AG04450 (cell line): ENCODE measurements at regions not wholly inside any gene's neighbourhood (a gene's known extent, or its start where the extent isn't known, plus 50 kb on each side); places are given as distances from the start of the nearest gene placed in this dataset.
A peak's percentile ranks its signal among the peaks of the same experiment; 100 is the strongest.
"Not testable (repeated sequence)": the region's sequence is repeated elsewhere in the genome, so short reads cannot be mapped to it uniquely, and the experiment has no call there.

Source experiments
- CTCF ChIA-PET: fragments of 300-600, 350-600 bp; formaldehyde crosslinking; extraction: SDS; loops from one replicate; lab custom pipeline; 2022; ENCODE audit warnings: antibody characterized with exemption, inconsistent platforms; lab: Charles Lee
- POLR2A ChIA-PET: fragments of 350-600 bp; formaldehyde crosslinking; extraction: SDS; loops from one replicate; lab custom pipeline; 2021; ENCODE audit warnings: antibody characterized with exemption, inconsistent platforms; lab: Yijun Ruan, JAX
- DNase-seq: peaks from one replicate; pipeline ENCODE4 v3.0.0-alpha.2; 2011; ENCODE audit warnings: low read depth, low spot score
- H3K27ac ChIP-seq: one replicate; pipeline ENCODE4 v1.5.1; 2012; ENCODE audit warnings: low read depth, low read length, control low read depth
- H3K27me3 ChIP-seq: one replicate; pipeline ENCODE4 v1.6.0; 2012; ENCODE audit warnings: low read length; ENCODE audit not compliant: control insufficient read depth, insufficient read depth
- H3K4me3 ChIP-seq: 2 replicates; pipeline ENCODE4 v1.5.1; 2011; ENCODE audit warnings: mild to moderate bottlenecking, low read depth, low read length, control low read depth
- H3K9me3 ChIP-seq: 2 replicates; pipeline ENCODE4 v1.5.1; 2012; ENCODE audit warnings: low read length; ENCODE audit not compliant: control insufficient read depth, insufficient read depth
- TF ChIP-seq, protein P1 (sequence below): IDR thresholded peaks from 2 replicates; pipeline ENCODE4 v1.5.1; 2011; ENCODE audit warnings: low read depth, low read length, control low read depth, inconsistent platforms

DNA sequence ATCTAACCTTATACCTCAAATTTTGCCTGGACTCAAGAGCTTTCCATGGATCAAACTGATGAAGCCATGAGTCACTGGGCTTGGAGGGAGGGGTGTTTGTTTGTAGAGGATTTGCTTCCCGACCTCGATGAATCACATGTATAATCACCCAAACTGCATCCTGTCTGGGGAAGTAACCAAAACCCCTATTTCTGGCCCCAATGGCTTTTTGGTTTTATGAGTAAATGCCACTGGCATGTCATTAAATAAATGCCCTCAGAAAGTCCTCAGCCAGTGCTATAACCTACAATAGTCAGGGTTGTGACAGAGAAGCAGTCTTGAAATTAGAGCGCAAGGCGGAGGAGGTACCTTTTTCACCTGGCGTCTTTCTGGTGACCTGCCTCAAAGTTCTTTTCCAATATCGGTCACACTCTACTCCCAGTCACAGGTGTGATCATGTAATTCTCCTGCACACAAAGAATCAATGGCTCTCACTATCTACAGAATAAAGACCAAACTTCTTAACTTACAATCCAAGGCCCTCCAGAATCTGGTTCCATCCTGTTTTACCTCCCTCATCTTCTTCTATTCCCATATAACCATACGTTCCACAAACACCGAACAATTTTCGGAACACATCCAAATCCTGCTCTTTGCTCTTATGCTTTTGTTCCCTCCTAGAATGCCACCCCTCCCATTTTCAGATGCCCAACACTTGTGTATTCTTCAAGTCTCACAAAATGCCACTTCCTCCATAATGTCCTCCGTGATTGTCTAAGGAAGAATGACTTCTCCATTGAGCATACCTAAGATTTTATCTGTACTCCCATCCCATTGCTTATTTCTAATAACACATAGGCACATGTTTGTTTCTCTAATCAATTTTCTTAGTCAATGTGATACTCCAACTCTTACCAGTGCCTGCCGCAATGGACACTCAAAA lies 81.3 kb upstream of the BLID start:
- no peak overlapping the region for H3K4me3 ChIP-seq
- ChIA-PET POLR2A (interaction anchor here (0.7 to 1.6 kb wide), 7 partner anchors 11 to 152 kb away, joined by 3 to 14 read pairs (median 4); no protein-coding TSS in a partner anchor), CTCF (interaction anchor here (1.0 to 1.3 kb wide), 2 partner anchors 309 to 542 kb away, joined by 3 read pairs; no protein-coding TSS in a partner anchor)
- H3K27me3 ChIP-seq = no peaks in the 10 kb centered on the region
- TF ChIP-seq, protein P1, sequence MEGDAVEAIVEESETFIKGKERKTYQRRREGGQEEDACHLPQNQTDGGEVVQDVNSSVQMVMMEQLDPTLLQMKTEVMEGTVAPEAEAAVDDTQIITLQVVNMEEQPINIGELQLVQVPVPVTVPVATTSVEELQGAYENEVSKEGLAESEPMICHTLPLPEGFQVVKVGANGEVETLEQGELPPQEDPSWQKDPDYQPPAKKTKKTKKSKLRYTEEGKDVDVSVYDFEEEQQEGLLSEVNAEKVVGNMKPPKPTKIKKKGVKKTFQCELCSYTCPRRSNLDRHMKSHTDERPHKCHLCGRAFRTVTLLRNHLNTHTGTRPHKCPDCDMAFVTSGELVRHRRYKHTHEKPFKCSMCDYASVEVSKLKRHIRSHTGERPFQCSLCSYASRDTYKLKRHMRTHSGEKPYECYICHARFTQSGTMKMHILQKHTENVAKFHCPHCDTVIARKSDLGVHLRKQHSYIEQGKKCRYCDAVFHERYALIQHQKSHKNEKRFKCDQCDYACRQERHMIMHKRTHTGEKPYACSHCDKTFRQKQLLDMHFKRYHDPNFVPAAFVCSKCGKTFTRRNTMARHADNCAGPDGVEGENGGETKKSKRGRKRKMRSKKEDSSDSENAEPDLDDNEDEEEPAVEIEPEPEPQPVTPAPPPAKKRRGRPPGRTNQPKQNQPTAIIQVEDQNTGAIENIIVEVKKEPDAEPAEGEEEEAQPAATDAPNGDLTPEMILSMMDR = no peak
- peak overlapping the region; percentile 63 for H3K27ac ChIP-seq
- no peaks in the 10 kb centered on the region for H3K9me3 ChIP-seq
- peak; percentile 94 for DNase-seq

DNA sequence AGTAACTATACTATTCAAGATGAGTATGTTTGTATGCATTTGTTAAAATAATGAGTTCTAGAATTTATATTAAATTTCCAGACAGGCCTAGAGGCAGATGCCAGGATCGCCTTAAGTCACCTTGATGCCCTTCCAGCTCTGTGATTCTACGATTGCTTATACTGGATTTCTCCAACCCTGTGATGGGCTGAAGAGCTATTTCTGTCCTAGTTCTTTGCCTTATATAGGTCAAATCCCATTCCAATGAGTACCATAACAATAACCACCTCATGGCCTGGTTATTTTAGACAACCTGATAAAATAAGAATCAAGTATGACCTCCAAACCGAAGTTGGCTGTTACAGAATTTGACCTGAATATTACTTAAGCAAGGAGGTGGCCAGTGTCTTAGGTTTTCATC lies 79.8 kb upstream of the BLID start:
- ChIA-PET CTCF (interaction anchor here (2.5 kb wide), 1 partner anchor 310 kb away, joined by 8 read pairs; no protein-coding TSS in a partner anchor), POLR2A (interaction anchor here (1.6 kb wide), 1 partner anchor 93 kb away, joined by 5 read pairs; no protein-coding TSS in a partner anchor)
- Histone ChIP-seq H3K27ac (peak overlapping the region; percentile 32), H3K9me3 (no peaks in the 10 kb centered on the region), H3K27me3 (no peaks in the 10 kb centered on the region), H3K4me3 (no peak overlapping the region)
- TF ChIP-seq, protein P1 = no peak
- no peak for DNase-seq

DNA sequence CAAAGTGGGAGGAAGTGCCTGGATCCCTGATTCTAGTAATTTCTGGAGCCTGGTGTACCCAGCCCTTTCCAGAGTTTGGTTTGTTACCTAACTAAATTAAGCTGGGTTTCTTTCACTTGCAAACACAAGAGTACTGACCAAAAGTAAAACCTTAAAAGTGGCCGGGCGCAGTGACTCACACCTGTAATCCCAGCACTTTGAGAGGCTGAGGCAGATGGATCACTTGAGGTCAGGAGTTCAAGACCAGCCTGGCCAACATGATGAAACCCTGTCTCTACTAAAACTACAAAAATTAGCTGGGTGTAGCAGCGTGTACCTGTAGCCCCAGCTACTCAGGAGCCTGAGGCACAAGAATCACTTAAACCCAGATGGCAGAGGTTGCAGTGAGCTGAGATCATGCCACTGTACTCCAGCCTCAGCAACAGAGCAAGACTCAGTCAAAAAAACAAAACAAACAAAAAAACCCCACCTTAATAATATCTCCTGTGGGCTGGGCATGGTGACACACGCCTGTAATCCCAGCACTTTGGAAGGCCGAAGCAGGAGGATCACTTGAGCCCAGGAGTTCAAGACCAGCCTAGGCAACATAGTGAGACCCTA lies 78.0 kb upstream of the BLID start:
- H3K27ac ChIP-seq = peak overlapping the region; percentile 57
- H3K4me3 ChIP-seq, H3K9me3 ChIP-seq, DNase-seq, H3K27me3 ChIP-seq: not testable (repeated sequence)
- POLR2A ChIA-PET = interaction anchor here (1.9 kb wide), 1 partner anchor 14 kb away, joined by 7 read pairs; no protein-coding TSS in a partner anchor
- CTCF ChIA-PET = interaction anchor here (1.2 to 2.5 kb wide), 4 partner anchors 9 to 539 kb away, joined by 4 to 12 read pairs (median 9); no protein-coding TSS in a partner anchor

DNA sequence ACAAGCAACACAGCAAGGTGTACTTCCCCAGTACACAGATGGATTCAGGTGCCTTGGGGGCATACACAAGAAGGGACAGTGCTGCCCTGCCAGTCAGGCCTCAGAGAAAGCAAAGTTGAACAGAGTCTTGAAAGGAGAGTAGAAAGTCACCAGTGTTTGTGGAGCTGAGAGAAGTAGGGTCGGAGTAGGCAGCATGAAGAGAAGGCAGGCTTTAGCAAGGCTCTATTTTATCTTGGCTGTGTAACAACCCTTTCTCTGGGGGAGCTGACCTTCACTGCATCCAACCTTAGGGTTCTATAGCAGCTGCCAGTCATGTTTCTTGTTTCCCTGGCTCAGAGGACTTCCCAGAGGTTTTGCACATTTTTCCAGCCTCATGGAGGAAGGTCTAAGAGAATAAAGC lies 77.4 kb upstream of the BLID start:
- DNase-seq = no peak
- H3K27me3 ChIP-seq = no peaks in the 10 kb centered on the region
- H3K27ac ChIP-seq = peak overlapping the region; percentile 57
- no peak overlapping the region for H3K4me3 ChIP-seq
- CTCF ChIA-PET = interaction anchor here (1.2 to 2.5 kb wide), 4 partner anchors 10 to 538 kb away, joined by 4 to 12 read pairs (median 9); no protein-coding TSS in a partner anchor
- TF ChIP-seq, protein P1 = no peak
- POLR2A ChIA-PET = interaction anchor here (1.9 kb wide), 1 partner anchor 13 kb away, joined by 7 read pairs; no protein-coding TSS in a partner anchor
- no peaks in the 10 kb centered on the region for H3K9me3 ChIP-seq

DNA sequence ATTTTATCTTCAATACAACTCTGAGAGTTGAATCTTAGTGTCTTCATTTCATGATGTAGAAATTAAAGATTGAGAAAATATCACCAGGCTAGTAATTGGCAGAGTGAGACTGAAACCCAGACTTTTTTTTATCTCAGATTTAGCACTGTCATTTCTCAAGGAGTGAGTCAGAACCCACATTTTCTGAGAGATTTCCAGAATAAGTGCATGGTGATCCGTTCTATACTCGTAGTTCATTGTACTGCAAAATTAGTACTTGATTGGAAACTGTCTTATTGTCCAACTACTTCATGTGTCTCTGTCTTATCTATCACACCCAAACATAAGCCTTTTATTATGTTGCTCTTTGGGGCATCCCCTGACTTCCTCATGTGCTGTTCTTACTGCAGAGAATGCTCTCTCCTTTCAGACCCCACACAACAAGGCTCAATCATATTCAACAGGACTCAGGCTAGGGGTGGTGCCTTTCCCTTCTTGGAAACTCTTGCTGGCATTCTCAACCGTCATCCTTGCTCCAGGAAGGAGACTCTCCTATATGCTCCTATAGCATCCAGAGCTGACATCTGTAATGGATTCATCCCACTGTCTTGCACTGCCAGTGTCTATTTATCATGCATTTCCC lies 76.7 kb upstream of the BLID start:
- TF ChIP-seq, protein P1 = no peak
- POLR2A ChIA-PET = interaction anchor here (1.9 kb wide), 1 partner anchor 13 kb away, joined by 7 read pairs; no protein-coding TSS in a partner anchor
- CTCF ChIA-PET = no interaction called here
- Histone ChIP-seq H3K4me3 (no peak overlapping the region), H3K9me3 (no peaks in the 10 kb centered on the region), H3K27me3 (no peaks in the 10 kb centered on the region), H3K27ac (peak overlapping the region; percentile 68)
- no peak for DNase-seq
